ENCODE measurements at regions not wholly inside any gene's neighbourhood (a gene's known extent, or its start where the extent isn't known, plus 50 kb on each side); places are given as distances from the start of the nearest gene placed in this dataset.
"Not testable (repeated sequence)": the region's sequence is repeated elsewhere in the genome, so short reads cannot be mapped to it uniquely, and the experiment has no call there.

DNA sequence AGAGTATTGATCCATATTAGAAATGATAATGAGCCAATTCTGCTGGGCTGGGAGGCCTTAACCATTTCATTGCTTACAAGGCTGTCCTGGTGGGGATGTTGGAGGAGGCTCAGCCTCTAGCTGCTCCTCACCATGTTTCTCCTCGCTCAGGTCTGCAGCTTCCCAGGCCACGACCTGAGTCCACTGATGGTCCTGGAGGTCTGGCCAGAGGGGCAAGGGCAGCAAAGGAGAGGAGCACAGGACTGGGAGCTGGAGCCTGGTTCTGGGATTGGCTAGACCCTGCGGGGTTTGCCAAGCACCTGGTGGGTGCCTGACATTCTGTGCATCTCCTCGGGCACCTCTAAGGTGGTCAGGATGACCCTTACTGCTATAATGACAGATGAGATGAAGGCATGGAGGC, 92.6 kb downstream of the KIF26A start:
- DNase-seq, result no peak

DNA sequence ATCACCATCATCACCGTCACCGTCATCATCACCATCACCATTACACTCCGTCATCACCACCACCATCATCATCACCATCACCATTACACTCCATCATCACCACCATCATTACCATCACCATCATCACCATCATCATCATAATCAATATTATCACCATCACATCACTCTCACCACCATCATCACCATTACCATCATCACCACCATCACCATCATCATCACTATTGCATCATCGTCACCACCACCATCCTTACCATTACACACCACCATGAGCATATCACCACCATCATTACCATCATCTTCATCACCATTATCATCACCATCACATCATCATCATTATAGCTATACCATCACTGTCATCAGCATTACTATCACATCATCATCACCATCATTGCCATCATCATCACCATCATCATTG, 93.7 kb downstream of the KIF26A start:
- DNase-seq, result no peak

DNA sequence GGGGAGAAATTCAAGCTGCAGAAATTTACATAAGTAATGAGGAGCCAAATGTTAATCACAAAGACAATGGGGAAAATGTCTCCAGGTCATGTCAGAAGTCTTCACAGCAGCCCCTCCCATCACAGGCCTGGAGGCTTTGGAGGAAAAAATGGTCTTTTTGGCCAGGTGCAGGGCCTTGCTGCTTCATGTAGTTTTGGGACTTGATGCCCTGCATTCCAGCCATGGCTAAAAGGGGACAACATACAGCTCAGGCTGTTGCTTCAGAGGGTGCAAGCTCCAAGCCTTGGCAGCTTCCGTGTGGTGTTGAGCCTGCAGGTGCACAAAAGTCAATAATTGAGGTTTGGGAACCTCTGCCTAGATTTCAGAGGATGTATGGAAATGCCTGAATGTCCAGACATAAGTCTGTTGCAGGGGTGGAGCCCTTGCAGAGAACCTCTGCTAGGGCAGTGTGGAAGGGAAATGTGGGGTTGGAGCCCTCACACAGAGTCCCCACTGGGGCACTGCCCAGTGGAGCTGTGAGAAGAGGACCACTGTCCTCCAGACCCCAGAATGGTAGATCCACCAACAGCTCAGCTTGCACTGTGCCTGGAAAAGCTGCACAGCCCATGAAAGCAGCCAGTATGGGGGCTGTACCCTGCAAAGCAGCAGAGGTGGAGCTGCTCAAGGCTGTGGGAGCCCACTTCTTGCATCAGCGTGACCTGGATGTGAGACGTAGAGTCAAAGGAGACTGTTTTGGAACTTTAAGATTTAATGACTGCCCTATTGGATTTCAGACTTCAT, 95.8 kb downstream of the KIF26A start:
- not testable (repeated sequence) for DNase-seq

DNA sequence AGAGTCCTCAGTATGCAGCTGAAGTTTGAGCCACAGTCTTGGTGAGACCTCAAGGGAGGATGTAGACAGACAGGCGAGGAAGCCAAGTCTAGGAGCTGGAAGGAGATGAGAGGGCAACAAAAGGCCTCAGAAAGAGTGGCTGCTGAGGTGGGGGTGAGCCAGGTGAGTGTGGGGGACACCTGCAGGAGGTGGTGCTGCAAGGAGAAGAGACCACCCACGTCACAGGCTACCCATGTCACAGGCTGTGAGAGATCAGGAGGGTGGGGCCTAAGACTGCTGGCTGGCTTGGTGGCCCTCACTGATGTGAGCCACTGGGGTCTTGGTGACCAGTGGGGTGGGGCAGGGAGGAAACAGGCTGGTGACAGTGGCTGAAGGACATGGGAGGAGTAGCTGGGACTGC, 97.3 kb downstream of the KIF26A start:
- no peak for DNase-seq

DNA sequence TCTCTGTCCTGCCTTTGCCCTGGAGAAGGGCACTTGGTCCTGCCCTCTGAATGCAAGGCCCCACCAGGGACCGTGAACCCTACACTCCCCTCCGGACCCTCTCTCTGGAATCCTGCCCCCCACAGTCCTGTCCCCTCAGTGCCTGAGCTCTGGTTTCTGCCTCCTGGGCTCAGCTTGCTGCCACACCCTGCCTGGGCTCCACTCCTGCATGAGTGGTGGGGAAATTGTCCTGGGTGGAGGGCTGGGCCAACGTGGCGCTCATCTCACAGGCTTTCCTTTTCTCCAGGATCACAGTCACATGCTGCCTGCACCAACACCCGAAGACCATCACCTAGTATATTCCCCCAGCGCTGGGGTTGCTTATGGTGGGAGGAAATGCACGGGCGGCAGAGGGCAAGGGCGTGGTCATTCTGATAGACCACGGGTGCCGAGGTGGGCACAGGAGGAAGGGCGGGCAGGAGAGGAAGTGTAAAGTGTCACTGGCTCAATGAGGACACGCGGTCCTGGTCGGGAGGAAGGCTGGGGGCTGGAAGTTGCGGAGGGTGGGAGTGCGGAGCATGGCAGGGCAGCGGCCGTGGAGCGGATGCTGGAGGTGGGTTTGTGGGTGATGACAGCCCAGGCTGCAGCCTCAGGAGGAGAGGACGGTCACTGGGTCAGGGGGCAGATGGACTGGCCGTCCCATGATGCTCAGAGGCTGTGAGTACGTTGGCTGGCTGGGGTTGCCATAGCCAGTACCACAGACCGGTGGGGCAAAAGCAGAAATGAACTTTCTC, 99.5 kb downstream of the KIF26A start:
- DNase-seq, result no peak

DNA sequence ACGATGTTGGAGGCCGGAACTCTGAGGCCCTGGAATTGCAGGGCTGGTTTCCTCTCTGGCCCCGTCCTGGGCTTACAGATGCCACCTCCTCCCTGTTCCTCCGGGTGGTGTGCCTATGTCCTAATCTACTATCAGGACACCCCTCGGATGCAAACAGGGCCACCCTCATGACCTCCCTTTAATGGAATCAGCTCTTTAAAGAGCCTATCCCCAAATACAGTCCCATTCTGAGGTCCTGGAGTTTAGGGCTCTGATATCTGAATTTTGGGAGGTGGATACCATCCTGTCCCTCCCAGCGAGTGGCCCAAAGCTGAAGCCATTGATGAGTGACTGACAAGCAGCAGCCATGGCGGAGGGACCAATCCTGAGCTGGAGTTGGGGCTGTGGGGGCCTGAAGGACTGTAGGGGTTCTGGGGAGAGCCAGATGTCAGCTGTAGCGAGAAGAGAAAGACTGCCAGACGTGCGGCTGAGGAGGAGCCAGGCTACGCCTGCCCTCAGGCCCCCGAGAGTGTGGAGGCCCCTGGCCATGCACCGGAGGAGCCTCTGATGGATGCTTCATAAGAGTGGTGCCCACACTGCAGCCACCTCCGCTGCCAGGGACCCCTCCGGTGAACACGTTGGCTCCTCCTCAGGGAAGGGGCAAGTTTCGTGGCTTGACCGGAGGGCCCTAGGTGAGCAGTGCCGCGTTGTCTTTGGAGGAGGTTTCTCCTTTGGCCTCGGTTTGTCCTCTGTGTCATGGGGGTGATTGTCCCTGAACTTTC, 100.2 kb downstream of the KIF26A start:
- DNase-seq, result no peak

DNA sequence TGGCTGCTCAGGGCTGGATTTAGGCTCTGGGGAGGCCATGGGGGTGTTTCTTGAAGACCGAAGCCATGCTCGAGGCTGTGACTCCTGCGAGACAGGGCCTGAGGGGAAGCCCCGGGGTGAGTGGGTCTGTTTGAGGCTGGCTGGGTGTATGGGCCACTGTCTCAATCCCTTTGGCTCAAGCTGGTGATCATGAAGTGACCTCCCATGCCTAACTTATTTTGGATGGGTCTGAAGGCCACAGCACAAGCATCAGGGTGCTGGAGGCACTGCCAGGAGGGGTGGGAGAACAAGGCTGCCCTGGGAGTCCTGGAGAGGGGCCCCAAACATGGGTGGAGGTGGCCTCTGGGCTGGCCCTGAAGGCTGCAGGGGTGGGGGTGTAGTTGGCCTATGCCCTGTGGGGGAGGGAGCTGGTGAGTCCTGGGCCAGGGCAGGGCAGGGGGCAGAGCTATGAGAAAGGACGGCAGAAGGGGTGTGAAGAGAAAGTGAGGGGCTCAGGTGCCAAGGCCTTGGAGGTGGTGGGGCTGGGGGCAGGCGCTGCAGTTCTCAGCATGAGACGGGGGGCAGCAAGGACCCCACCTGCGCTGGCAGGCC, 100.9 kb downstream of the KIF26A start:
- no peak for DNase-seq

DNA sequence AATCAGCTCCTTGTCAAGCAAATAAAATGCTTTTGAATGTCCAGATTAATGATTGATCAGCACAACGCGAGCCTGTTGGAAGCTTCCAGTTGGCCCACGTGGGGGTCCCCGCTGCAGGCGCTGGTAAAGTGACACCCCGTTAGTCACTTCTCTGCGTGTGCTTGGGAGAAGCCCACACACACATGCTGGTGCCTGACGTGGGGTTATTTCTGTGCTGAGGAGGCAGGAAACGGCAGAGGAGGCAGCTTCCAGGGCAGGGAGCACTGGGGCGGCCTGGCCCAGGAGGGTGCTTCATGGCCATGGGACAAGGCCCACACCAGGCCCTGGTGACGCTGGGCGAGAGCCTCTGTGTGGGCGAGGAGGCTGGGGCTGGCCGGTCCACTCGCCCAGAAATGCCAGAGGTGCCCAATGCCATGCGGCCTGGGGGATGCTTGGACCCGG, 101.5 kb downstream of the KIF26A start:
- no peak for DNase-seq

DNA sequence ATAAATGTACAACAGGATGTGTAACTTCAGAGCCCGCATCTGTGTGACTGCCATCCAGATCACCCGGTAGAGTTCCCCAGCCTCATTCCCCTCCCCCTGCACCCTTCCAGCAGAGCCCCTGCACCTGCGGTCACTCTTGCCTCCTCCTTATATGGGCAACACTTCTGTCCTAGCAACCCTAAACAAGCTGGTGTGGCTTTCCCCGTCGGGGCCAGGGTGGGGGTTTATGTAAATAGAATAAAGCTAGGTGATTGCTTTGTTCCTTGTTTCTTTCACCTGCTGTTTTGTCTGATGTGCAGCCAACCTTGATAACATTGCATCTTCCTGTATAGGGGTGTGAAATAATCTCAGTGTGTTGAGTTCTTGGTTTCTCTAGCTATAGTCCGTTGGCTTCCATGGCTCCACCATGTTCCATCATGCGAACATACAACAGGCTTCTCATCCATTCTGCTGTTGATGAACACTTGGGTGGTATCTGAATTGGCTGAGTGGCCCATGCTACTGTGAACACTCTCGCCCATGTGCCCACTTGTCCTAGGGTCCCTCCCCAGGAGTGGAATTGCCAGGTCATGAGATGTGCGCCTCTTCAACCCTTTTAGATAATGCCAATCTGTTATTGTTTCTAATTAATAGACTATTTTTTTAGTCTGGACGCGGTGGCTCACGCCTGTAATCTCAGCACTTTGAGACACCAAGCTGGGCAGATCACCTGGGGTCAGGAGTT, 102.2 kb downstream of the KIF26A start:
- DNase-seq, result no peak

DNA sequence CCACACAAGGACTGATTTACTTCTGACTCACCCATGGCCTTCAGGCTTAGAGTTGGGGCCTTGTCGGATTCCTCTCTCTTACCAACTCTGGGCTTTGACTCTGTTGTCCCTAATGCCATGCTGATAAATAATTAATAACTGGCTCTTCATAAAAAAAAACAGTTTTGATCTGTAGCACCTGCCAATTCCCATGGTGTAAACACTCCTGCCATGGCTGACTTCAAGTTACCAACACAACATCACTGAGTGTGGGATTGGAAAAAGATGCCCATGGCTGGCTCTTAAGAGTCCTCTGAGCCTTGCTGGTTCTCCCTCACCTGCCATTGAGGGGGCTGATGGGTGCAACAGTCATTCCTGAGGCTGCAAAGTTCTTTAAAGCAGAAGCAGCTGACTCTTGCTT, 104.8 kb downstream of the KIF26A start:
- DNase-seq, result no peak

DNA sequence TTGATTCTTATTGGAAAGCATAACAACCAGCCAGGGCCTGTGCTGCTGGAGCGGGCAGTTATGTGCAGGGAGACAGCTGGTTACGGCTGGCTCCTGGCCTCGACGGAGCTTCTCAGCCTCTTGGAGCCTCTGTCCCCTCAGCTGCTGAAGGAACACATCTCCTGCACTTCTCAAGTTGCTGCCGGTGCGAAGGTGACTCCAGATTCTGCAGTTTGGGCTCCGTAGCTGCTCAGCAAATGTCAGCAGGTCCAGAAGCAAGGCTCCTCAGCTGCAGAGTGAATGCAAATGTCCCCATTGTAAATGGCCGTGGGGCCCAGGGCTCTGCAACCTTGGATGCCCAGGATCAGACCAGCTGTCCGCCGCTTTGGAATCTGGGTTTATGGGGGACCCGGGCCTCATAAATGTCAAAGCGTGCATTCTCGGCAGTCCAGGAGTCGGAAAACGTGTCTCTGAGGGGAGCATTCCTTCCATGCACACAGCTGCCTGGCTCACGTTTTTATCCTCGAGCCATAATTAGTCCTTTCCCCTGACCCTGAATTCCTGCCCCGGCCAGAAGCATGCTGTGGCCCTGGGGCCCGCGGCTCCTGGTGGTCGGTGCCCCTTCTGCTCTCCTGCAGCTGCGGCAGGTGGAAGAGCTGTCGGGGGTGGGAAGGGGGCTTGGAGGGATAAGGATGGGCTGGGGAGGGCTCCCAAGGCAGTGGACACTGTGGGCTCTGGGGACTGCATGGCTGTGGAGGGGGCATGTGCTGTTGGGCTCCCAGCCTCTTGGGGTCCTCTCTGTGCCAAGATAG, 106.0 kb downstream of the KIF26A start:
- no peak for DNase-seq

DNA sequence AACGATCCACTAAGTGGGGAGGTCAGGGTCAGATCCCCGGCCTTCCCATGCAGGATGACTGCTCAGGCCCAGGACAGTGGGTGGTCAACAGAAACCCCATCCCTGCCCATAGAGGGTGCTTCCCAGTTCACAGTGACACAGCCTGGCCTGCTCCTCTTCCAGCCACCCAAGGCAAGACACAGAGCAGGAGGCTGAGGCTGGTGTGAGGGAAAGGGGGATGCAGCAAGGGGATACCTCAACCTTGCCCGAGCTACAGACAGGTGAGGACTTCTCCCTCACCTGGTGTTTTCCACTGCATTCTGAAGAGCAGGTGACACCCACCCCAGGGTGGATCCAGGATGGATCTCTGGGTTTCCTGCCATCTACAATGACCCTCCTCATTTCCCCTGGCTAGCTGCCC, 106.7 kb downstream of the KIF26A start:
- no peak for DNase-seq

DNA sequence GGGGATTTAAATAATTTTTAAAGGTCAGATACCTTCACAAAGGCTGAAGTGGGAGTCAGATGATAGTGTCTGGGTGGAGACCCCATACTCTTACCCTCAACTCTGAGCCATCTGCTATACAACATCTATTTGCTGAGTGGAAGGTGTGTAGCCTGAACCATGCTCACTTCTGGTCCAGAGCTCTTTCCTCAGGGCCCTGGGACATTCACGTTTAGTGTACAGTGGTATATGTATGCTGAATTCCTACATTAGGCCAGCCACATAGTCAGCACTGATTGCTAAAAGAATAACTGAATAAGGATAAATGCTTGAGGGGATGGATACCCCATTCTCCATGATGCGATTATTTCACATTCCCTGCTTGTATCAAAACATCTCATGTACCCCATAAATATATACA, 107.3 kb downstream of the KIF26A start:
- DNase-seq, result no peak

DNA sequence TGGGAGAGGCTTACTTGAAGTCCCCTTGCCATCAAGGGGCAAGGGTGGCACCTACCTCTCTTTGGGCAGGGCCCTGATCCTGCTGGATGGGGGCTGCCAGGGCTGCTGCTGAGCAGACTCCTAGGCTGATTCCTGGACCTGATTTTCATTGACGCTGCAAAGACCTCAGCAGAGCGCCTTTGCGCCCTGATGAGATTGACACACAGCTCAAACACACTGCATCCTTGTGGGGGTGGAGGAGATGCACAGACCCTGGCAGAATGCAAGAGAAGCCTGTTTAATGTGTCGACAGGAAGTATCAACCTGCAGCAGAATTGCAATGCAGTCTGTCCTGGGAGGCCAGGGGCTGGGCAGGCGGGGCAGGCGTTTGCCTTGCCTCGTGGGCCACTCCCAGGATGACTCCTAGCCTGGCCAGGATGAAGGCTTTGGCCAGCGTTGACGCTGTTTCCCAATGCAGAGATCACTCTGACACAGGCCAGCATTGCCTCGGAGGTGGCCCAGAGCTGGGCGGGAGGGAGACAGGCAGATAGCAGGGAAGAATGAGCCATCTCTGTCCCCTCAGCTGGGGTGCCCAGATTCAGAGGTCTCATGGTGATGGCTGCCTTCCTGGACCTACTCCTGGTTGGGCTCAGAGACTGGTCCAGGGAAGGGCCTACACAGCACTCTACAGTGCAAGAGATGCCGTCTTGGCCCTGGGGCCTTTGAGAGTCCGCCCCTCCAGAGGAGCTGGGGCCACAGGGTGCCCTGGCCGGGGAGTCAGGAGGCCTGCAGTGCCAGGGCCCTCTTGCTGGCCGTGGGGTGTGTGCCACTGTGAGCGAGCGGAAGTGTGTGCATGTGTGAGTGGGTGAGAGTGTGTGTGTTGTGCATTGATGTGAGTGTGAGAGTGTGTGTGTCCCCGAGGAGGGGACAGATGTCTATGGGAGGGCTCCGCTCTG, 108.3 kb downstream of the KIF26A start:
- no peak for DNase-seq

DNA sequence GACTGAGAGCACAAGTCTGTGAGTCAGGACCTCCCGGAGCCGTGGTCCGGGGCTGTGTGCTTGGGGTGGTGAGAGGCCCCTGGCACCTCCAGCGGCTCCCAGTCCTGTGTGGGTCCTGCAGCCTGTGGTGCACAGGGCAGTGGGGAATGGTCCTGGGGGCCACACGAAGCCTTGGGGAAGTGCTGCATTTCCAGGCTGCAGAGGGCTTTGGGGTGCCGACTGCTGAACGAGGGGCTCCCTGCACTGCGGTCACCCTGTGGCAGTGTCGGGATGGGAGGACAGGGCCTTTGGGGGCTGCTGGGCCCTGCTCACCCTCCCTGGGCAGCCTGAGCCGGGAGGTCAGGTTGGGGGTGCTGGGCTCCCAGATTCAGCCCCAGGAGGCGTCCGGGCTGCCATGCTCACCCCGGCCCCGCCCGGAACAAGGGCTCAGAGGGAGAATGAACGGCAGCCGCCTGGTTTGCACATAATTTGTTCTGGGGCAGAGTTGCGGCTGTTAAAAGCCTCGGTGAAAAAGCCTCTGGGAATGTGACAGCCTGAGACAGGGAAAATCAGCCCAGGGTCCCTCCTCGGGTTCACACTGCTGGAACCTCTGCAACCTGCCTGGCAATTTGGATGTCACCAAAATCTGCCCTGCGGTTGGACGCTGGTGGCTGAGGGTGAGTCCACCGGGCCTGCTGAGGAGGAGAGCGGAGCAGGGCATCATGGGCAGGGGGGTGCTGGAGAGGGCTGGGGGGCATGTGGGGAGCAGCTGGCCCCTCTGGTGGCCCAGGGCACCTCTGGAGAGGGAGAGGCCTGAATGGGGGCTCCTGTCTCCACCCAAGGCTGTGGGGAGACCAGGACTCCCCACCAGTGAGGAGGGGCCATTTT, 109.2 kb downstream of the KIF26A start:
- DNase-seq, result no peak

DNA sequence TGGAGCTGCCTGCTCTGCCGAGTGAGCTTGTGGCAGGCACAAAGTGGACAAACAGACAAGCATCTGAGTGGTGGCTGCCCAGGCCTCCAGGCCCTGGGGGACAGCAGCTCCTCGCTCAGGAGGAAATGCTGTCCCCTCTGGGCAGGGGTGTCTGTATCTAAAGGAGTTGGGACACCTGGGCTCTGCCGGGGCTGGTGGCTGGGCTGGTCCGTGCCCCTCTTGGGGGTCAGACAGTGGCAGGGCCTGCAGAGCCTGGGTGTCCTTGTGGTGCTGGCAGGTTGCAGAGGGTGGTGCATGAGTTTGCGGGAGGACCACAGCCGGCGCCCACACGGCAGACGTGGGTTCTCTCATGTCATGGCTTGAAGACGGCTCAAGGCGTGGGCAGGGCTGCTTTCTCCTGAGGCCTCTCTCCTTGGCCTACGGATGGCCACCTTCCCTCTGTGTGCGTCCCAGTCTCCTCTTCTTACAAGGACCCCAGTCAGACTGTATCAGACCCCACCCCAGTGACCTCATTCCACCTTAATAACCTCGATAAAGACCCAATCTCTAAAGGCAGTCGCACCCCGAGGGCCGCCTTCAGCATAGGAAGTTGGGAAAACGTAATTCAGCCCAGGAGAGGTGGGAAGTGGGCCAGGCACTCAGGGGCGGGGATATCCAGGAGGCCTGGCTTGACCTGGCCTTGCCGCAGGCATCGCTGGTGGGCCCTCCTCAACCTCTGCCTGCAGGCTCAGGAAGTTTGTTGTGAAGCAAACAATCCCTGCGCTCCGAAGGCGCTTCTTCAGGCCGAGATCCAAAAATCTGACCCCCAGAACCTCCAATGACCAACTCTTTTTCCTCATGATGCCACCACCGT, 110.0 kb downstream of the KIF26A start:
- DNase-seq, result no peak

DNA sequence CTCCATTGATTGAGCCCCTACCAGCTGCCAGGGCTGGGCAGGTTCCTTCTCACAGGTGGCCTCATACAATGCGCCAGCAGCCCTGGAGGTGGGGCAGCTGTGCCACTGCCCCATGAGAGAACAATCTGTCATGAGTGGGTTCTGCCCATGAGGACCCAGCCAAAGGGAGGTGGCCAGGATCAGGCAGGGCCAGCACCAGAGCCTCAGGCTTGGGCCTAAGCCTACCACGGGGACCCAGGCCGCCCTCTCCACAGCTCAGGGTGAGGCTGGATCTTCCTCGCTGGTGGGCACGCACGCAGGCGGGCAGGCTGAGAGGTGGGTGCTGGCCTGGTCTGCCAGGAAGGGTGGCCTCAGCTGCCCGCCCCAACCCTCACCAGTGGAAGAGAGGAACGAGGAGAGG, 110.7 kb downstream of the KIF26A start:
- no peak for DNase-seq

DNA sequence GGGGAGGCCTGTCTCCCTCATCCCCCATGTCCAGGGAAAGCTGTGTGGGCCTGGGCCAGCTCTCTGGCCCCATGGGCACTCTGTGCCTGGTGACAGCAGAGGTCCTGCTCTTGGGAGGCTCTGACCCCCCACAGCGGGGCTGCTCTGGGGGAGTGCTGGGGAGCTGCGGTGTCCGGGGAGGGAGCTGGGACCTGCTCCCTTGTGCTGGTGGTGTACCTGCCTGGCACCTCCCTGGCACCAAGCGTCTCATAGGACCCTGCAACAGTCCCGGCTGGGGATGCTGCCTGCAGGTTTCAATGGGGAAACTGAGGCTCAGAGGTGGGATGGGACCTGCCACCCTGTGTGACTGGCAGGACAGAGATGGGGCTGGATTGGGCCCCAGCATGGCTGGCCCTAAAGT, 111.3 kb downstream of the KIF26A start:
- no peak for DNase-seq

DNA sequence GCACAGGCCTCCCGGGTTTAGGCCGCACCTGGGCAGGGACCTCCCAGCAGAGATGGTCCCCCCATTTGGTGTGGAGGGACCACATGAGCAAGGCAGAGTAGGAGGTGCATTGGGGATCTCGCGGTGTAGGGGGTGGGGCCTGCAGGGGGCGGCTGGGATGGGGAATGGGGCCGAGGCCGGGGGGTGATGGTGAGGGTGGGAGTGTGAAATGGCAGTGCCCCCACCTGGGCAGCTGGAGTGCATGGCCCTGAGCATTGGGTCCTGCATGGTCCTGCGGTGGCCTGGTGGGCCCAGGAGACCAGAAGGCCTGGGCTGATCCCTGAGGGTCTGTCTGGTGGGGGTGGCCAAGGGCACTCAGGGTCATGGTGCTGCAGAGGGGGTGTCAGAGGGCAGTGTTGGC, 111.8 kb downstream of the KIF26A start:
- DNase-seq, result no peak
